Bronchial epithelial cell (primary cell): ENCODE measurements at regions not wholly inside any gene's neighbourhood (a gene's known extent, or its start where the extent isn't known, plus 50 kb on each side); places are given as distances from the start of the nearest gene placed in this dataset.
"Not testable (repeated sequence)": the region's sequence is repeated elsewhere in the genome, so short reads cannot be mapped to it uniquely, and the experiment has no call there.

Experiments used
- DNase-seq: peaks from one replicate; pipeline ENCODE4 v3.0.0-alpha.2; 2010; ENCODE audit warnings: low read depth
- FAIRE-seq: peaks from 2 replicates; lab custom pipeline; 2011; peaks lifted over from hg19 to GRCh38; lab: Jason Lieb, UNC
- H3K27me3 ChIP-seq: 2 replicates; pipeline ENCODE4 v1.5.1; 2011; ENCODE audit warnings: low read length; ENCODE audit not compliant: control insufficient read depth, insufficient read depth
- H3K36me3 ChIP-seq: 2 replicates; pipeline ENCODE4 v1.5.1; 2011; ENCODE audit warnings: low read length; ENCODE audit not compliant: control insufficient read depth, insufficient read depth
- H3K4me3 ChIP-seq: 2 replicates; pipeline ENCODE4 v1.5.1; 2011; ENCODE audit warnings: mild to moderate bottlenecking, low read depth, low read length, control low read depth
- TF ChIP-seq, protein P1 (sequence below): IDR thresholded peaks from 2 replicates; pipeline ENCODE4 v1.5.1; 2011; ENCODE audit warnings: mild to moderate bottlenecking, moderate library complexity, low read length, control low read depth, inconsistent platforms; ENCODE audit not compliant: insufficient read depth, severe bottlenecking

DNA sequence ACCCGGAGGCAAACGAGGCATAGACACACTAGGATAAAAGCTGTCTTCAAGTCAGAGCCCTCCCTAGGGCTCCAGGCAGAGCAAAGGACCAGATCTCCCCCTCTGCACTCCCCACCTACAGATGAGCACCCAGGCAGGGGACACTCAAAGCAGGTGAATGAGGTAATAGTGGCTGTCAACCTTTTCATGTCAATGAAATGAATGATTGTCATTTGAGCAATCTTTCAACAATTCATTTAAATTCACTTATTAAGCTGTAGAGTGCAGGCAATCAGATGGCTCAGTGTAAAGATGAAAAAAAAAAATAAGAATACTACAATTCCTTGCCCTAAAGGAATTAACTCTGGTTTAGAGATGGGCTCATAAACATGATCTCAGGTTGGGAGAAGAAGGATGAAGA, 427.8 kb upstream of the ISX start:
- DNase-seq: no peak
- no peak overlapping the region for H3K4me3 ChIP-seq
- no peak for FAIRE-seq
- no peaks in the 10 kb centered on the region for H3K36me3 ChIP-seq
- TF ChIP-seq, protein P1, sequence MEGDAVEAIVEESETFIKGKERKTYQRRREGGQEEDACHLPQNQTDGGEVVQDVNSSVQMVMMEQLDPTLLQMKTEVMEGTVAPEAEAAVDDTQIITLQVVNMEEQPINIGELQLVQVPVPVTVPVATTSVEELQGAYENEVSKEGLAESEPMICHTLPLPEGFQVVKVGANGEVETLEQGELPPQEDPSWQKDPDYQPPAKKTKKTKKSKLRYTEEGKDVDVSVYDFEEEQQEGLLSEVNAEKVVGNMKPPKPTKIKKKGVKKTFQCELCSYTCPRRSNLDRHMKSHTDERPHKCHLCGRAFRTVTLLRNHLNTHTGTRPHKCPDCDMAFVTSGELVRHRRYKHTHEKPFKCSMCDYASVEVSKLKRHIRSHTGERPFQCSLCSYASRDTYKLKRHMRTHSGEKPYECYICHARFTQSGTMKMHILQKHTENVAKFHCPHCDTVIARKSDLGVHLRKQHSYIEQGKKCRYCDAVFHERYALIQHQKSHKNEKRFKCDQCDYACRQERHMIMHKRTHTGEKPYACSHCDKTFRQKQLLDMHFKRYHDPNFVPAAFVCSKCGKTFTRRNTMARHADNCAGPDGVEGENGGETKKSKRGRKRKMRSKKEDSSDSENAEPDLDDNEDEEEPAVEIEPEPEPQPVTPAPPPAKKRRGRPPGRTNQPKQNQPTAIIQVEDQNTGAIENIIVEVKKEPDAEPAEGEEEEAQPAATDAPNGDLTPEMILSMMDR: no peak
- H3K27me3 ChIP-seq: no peaks in the 10 kb centered on the region

DNA sequence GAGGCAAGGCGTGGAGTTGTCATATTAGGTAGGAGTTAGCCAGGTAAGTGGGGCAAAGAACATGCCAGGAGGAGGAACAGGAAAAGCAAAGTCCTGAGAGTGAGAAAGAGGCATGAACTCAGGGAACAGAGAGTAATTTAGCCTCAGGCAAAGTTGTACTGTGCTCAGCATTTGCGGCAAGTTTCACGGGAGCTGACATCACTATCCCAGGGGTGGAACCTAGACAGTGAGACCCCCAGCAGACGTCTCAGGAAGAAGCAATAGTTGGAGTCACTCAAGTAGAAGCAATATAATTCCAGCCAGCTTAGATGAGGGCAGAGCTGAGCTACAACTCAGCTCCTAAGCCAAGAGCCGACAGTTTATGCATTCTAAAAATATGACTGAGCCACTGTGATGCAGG, 426.0 kb upstream of the ISX start:
- Histone ChIP-seq H3K27me3 (no peaks in the 10 kb centered on the region), H3K36me3 (no peaks in the 10 kb centered on the region), H3K4me3 (no peak overlapping the region)
- DNase-seq: no peak
- TF ChIP-seq, protein P1: no peak
- FAIRE-seq: no peak

DNA sequence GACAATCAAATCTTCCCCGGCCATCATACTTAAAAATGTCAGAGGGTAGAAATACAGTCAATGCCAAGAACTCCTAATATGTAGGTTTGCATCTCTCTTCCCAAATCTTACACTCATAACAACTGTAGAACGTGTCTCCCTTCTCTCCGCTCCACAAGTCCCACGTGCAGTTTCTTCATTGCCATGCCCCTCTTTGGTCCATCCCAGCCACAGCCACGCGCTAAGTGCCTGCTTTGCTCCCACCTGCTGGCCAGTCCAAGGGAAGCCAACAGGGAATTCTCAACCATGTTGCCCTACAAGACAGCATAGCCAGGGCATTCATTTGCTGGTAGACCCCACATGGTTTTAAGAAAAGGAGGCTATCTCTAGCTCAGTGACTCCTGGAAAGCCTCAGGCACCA, 420.6 kb upstream of the ISX start:
- H3K36me3 ChIP-seq: no peaks in the 10 kb centered on the region
- no peak for FAIRE-seq
- DNase-seq: no peak
- H3K27me3 ChIP-seq: no peaks in the 10 kb centered on the region
- TF ChIP-seq, protein P1: no peak
- H3K4me3 ChIP-seq: no peak overlapping the region

DNA sequence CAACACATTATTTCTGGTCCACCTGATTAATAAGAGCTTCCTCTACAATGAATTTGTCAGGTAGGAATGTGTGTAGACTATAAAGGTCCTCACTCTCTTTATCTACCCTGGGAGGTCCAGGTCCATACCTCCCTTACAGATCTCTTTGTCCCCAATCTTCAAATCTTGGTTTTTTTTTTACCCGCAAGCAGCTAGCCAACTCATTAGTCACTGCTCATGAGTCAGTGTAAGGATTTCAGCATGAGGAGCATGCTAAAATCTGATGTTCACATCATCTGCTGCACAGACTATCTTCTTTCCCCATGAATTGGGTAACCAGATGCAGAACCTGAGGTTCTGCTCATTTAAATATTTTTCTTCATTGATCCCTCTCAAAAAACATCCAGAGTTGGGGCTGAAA, 397.0 kb upstream of the ISX start:
- H3K4me3 ChIP-seq: no peak overlapping the region
- no peak for FAIRE-seq
- no peaks in the 10 kb centered on the region for H3K36me3 ChIP-seq
- peak; percentile 15 for DNase-seq
- TF ChIP-seq, protein P1: no peak
- no peaks in the 10 kb centered on the region for H3K27me3 ChIP-seq

DNA sequence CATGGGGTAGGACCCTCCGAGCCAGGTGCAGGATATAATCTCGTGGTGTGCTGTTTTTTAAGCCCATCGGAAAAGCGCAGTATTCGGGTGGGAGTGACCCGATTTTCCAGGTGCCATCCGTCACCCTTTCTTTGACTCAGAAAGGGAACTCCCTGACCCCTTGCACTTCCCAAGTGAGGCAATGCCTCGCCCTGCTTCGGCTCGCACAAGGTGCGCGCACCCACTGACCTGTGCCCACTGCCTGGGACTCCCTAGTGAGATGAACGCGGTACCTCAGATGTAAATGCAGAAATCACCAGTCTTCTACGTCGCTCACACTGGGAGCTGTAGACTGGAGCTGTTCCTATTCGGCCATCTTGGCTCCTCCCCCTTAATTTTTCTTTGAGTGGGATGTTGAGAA, 382.9 kb upstream of the ISX start:
- not testable (repeated sequence) for FAIRE-seq, H3K27me3 ChIP-seq, H3K36me3 ChIP-seq, H3K4me3 ChIP-seq, DNase-seq

DNA sequence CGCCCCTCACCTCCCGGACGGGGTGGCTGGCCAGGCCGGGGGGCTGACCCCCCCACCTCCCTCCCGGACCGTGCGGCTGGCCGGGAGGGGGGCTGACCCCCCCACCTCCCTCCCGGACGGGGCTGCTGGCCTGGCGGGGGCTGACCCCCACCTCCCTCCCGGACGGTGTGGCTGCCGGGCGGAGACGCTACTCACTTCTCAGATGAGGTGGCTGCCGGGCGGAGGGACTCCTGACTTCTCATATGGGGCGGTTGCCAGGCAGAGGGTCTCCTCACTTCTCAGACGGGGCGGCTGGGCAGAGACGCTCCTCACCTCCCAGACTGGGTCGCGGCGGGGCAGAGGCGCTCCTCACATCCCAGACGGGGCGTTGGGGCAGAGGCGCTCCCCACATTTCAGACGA, 381.7 kb upstream of the ISX start:
- H3K36me3 ChIP-seq, H3K27me3 ChIP-seq, FAIRE-seq, DNase-seq, H3K4me3 ChIP-seq: not testable (repeated sequence)

DNA sequence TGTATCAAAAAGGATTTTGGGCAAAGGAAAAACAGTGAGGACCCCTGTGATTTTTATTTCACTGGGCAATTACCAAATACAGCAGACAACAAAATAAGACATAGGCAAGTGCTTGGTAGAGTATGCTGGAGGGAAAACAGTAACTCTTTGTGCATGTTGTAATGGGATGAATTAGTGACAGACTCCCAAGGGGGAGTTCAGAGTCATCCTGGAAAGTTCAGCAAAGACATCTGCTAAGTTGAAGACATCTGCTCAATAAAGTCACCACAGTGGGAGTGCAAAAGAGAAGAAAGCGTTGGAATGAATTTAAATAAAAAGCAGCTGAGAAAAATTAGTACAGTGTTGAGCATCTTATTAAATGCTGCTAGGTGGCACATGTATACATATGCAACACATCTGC, 378.8 kb upstream of the ISX start:
- Histone ChIP-seq H3K36me3 (no peaks in the 10 kb centered on the region), H3K27me3 (no peaks in the 10 kb centered on the region), H3K4me3 (no peak overlapping the region)
- no peak for DNase-seq
- FAIRE-seq: no peak
- TF ChIP-seq, protein P1: no peak
